GM23338 (cell line): ENCODE measurements at regions not wholly inside any gene's neighbourhood (a gene's known extent, or its start where the extent isn't known, plus 50 kb on each side); places are given as distances from the start of the nearest gene placed in this dataset.

Experiments used
- ATAC-seq: fragments of 200-7000 bp; cut with Tn5 transposase; 3 replicates; pipeline ENCODE4 v1.9.1; 2020
- DNase-seq: peaks from one replicate; pipeline ENCODE4 v3.0.0-alpha.2; 2015; ENCODE audit warnings: low spot score
- H2AFZ ChIP-seq: fragments of 200-600 bp; sonication (generic); 2 replicates; pipeline ENCODE4 v1.8.0; 2016; ENCODE audit warnings: antibody characterized with exemption, mild to moderate bottlenecking, moderate library complexity
- H3F3A ChIP-seq: fragments of 200-600 bp; sonication (generic); replicated peaks from 2 replicates; pipeline ENCODE4 v1.8.0; 2017; ENCODE audit warnings: antibody characterized with exemption, mixed run types, low read depth
- H3K27ac ChIP-seq: fragments of 200-600 bp; sonication (generic); 2 replicates; pipeline ENCODE4 v1.6.1; 2016; ENCODE audit warnings: low read depth
- H3K27me3 ChIP-seq: fragments of 200-600 bp; sonication (generic); 2 replicates; pipeline ENCODE4 v1.8.0; 2016; ENCODE audit warnings: mild to moderate bottlenecking, mixed run types, moderate library complexity; ENCODE audit not compliant: insufficient read depth
- H3K36me3 ChIP-seq: fragments of 200-600 bp; sonication (generic); 2 replicates; pipeline ENCODE4 v1.8.0; 2016; ENCODE audit warnings: mild to moderate bottlenecking; ENCODE audit not compliant: insufficient read depth
- H3K4me1 ChIP-seq: fragments of 200-600 bp; sonication (generic); 2 replicates; pipeline ENCODE4 v1.8.0; 2016; ENCODE audit warnings: mild to moderate bottlenecking, moderate library complexity; ENCODE audit not compliant: insufficient read depth
- H3K4me2 ChIP-seq: fragments of 200-600 bp; sonication (generic); 2 replicates; pipeline ENCODE4 v1.7.1; 2017; ENCODE audit warnings: mixed run types
- H3K4me3 ChIP-seq: fragments of 200-600 bp; sonication (generic); 2 replicates; pipeline ENCODE4 v1.6.1; 2016; ENCODE audit warnings: mixed run types
- H3K79me2 ChIP-seq: fragments of 200-600 bp; sonication (generic); replicated peaks from 2 replicates; pipeline ENCODE4 v1.8.0; 2017; ENCODE audit warnings: mild to moderate bottlenecking; ENCODE audit not compliant: insufficient read depth
- H3K9me2 ChIP-seq: fragments of 200-600 bp; sonication (generic); 2 replicates; pipeline ENCODE4 v1.8.0; 2017; ENCODE audit not compliant: insufficient read depth
- H4K20me1 ChIP-seq: fragments of 200-600 bp; sonication (generic); replicated peaks from 2 replicates; pipeline ENCODE4 v1.8.0; 2017; ENCODE audit warnings: mild to moderate bottlenecking; ENCODE audit not compliant: insufficient read depth
- H3K27ac Mint-ChIP-seq: 2 replicates; pipeline ENCODE4 v1.8.0; 2020; ENCODE audit warnings: inconsistent platforms, mild to moderate bottlenecking, moderate library complexity, mixed read lengths
- H3K27me3 Mint-ChIP-seq: 3 replicates; pipeline ENCODE4 v1.8.0; 2022; ENCODE audit warnings: low read depth, mild to moderate bottlenecking, moderate library complexity, mixed read lengths, inconsistent platforms; ENCODE audit not compliant: insufficient read depth, poor library complexity
- H3K36me3 Mint-ChIP-seq: 3 replicates; pipeline ENCODE4 v1.8.0; 2021; ENCODE audit warnings: low read depth, mild to moderate bottlenecking, inconsistent platforms, moderate library complexity, mixed read lengths
- H3K4me1 Mint-ChIP-seq: 3 replicates; pipeline ENCODE4 v1.8.0; 2020; ENCODE audit warnings: mild to moderate bottlenecking, inconsistent platforms, mixed read lengths
- H3K4me3 Mint-ChIP-seq: 3 replicates; pipeline ENCODE4 v1.8.0; 2021; ENCODE audit warnings: moderate library complexity, mild to moderate bottlenecking, inconsistent platforms, mixed read lengths
- H3K9me3 Mint-ChIP-seq: 3 replicates; pipeline ENCODE4 v1.8.0; 2020; ENCODE audit warnings: moderate library complexity, mild to moderate bottlenecking, inconsistent platforms, mixed read lengths
- CREB1 ChIP-seq: fragments of 250-450 bp; sonication (Bioruptor Pico); IDR thresholded peaks from 2 replicates; pipeline ENCODE4 v1.5.0; 2020; ENCODE audit warnings: low read depth, mild to moderate bottlenecking, moderate library complexity
- CTCF ChIP-seq, 2 experiments: fragments of 200-600 bp in 1 of 2; sonication (generic) in 1 of 2; conservative IDR thresholded peaks; 2 replicates each; pipeline versions ENCODE4 v1.5.1 to v1.6.1; 2016 to 2017; ENCODE audit warnings: antibody characterized with exemption in 2 of 2, low read depth in 2 of 2, mild to moderate bottlenecking in 2 of 2, moderate library complexity in 1 of 2
- EZH2 ChIP-seq: fragments of 200-600 bp; sonication (generic); IDR thresholded peaks from one replicate; pipeline ENCODE4 v1.8.0; 2017; ENCODE audit warnings: antibody characterized with exemption, mild to moderate bottlenecking, low read depth; ENCODE audit not compliant: unreplicated experiment
- JUNB ChIP-seq: IDR thresholded peaks from one replicate; pipeline ENCODE4 v1.6.1; 2016; ENCODE audit warnings: antibody characterized with exemption; ENCODE audit not compliant: unreplicated experiment
- REST ChIP-seq: IDR thresholded peaks from one replicate; pipeline ENCODE4 v1.6.1; 2018; ENCODE audit warnings: antibody characterized with exemption; ENCODE audit not compliant: unreplicated experiment
- STAT1 ChIP-seq: IDR thresholded peaks from one replicate; pipeline ENCODE4 v1.6.1; 2016; ENCODE audit warnings: antibody characterized with exemption; ENCODE audit not compliant: unreplicated experiment
- ZNF114 ChIP-seq: fragments of 250-450 bp; sonication (Bioruptor Pico); IDR thresholded peaks from 2 replicates; pipeline ENCODE4 v1.5.0; 2020; ENCODE audit warnings: mild to moderate bottlenecking, moderate library complexity
- ZNF462 ChIP-seq: fragments of 250-450 bp; sonication (Bioruptor Pico); IDR thresholded peaks from 2 replicates; pipeline ENCODE4 v1.5.0; 2020; ENCODE audit warnings: mild to moderate bottlenecking, moderate library complexity

GRCh38 chr3:80997622-80998021 lies 763.8 kb downstream of the GBE1 start (continued):
- TF ChIP-seq REST (no peak), STAT1 (no peak), CREB1 (no peak), ZNF462 (CRISPR knock-in tag) (no peak), EZH2 (no peak), JUNB (no peak), ZNF114 (CRISPR knock-in tag) (no peak)

GRCh38 chr3:80994767-80995166 lies 766.7 kb downstream of the GBE1 start:
- no peak overlapping the region for H3K27ac Mint-ChIP-seq
- no peaks in the 10 kb centered on the region for H3K36me3 ChIP-seq
- H3K4me2 ChIP-seq = no peak overlapping the region
- no peaks in the 10 kb centered on the region for H3K36me3 Mint-ChIP-seq
- no peaks in the 10 kb centered on the region for H4K20me1 ChIP-seq
- H3K9me2 ChIP-seq = 0 out of 2 replicates have a peak, but pooled peaks cover 3% of the 10 kb centered on the region
- TF ChIP-seq CREB1 (no peak), REST (no peak), CTCF (conservative IDR thresholded peaks at IDR 0.05; ENCODE audit: low read depth in 2 of 2) (no peak)
- H3K4me1 Mint-ChIP-seq = no peaks in the 10 kb centered on the region
- H3K9me3 Mint-ChIP-seq = no peaks in the 10 kb centered on the region
- H3K79me2 ChIP-seq = no peaks in the 10 kb centered on the region
- no peak overlapping the region for H3K4me3 Mint-ChIP-seq
- ATAC-seq (no peak), DNase-seq (no peak)
- H2AFZ ChIP-seq = no peak overlapping the region
- no peaks in the 10 kb centered on the region for H3F3A ChIP-seq
- H3K4me1 ChIP-seq = no peaks in the 10 kb centered on the region
- no peak overlapping the region for H3K4me3 ChIP-seq
- peaks cover 1% of the 10 kb centered on the region for H3K27me3 Mint-ChIP-seq
- H3K27me3 ChIP-seq = no peaks in the 10 kb centered on the region
- H3K27ac ChIP-seq = no peak overlapping the region
